ENCODE measurements at regions not wholly inside any gene's neighbourhood (a gene's known extent, or its start where the extent isn't known, plus 50 kb on each side); places are given as distances from the start of the nearest gene placed in this dataset.

DNA sequence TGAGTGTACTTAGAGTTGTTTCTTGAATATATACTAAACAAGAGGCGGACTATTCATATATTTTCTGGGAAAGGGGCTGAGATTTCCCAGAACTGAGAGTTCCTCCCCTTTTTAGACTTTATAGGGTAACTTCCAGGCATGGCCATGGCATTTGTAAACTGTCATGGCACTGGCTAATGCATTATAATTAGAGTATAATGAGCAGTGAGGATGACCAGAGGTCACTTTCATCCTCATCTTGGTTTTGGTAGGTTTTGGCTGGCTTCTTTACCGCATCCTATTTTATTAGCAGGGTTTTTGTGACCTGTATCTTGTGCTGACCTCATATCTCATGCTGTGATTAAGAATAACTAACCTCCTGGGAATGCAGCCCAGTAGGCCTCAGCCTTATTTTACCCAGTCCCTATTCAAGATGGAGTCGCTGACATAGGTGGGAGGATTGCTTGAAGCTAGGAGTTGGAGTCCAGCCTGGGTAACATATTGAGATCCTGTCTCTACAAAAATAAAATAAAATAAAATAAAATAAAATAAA, 91.4 kb downstream of the MOBP start:
- WGBS, 2 donors, result 93 to 97% methylated on average over 3 of the region's 3 CpGs
- no peaks in the 10 kb centered on the region for H3K27me3 ChIP-seq (ENCODE audit: control insufficient read depth in 3 of 3, insufficient read depth in 3 of 3, low read length in 2 of 3)
- no peak for DNase-seq
- H3K9me3 ChIP-seq (ENCODE audit: control insufficient read depth in 4 of 4, insufficient read depth in 3 of 4, low read length in 3 of 4), result peaks cover 0 to 2% (median 0%) of the 10 kb centered on the region in 4 donors
- no peak for ATAC-seq (ENCODE audit: insufficient read depth, low FRiP score)
- H3K4me3 ChIP-seq, result no peak overlapping the region
- no peaks in the 10 kb centered on the region for H3K4me1 ChIP-seq (ENCODE audit: control insufficient read depth in 5 of 5, insufficient read depth in 5 of 5, low read length in 5 of 5)
- no peaks in the 10 kb centered on the region for H3K36me3 ChIP-seq (ENCODE audit: control insufficient read depth in 4 of 4, insufficient read depth in 4 of 4, low read length in 4 of 4)
- no peak for TF ChIP-seq CTCF (IDR thresholded peaks at IDR 0.05; ENCODE audit: control extremely low read depth, extremely low read depth)
- no peak overlapping the region for H3K27ac ChIP-seq (ENCODE audit: low read depth in 1 of 2, low read length in 1 of 2)
- H3K9ac ChIP-seq (ENCODE audit: insufficient read depth in 1 of 2, low read length in 2 of 2), result no peak overlapping the region

DNA sequence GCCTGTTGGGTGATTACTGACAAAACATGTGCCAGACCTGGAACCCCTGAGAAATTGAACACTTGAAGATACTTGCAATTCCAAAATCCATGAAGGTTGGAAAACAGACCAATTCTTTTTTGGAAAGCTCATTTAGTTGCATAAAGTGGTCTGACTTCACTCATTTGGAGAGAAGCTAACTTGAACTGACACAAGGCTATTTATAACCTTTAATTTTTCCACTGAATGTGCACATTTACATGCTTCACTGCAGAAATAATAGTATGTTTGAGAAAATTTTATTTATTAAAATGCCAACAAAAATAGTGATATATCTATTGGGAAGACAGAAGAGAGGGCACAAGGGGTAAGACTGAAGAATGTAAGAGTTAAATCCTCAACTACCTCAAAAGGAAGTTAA, 92.1 kb downstream of the MOBP start:
- Histone ChIP-seq H3K27me3 (ENCODE audit: control insufficient read depth in 3 of 3, insufficient read depth in 3 of 3, low read length in 2 of 3) (no peaks in the 10 kb centered on the region), H3K4me3 (no peak overlapping the region), H3K27ac (ENCODE audit: low read depth in 1 of 2, low read length in 1 of 2) (no peak overlapping the region), H3K9me3 (ENCODE audit: control insufficient read depth in 4 of 4, insufficient read depth in 3 of 4, low read length in 3 of 4) (peaks cover 0 to 2% (median 0%) of the 10 kb centered on the region in 4 donors), H3K36me3 (ENCODE audit: control insufficient read depth in 4 of 4, insufficient read depth in 4 of 4, low read length in 4 of 4) (no peaks in the 10 kb centered on the region), H3K9ac (ENCODE audit: insufficient read depth in 1 of 2, low read length in 2 of 2) (no peak overlapping the region), H3K4me1 (ENCODE audit: control insufficient read depth in 5 of 5, insufficient read depth in 5 of 5, low read length in 5 of 5) (no peaks in the 10 kb centered on the region)
- DNase-seq (no peak), ATAC-seq (ENCODE audit: insufficient read depth, low FRiP score) (no peak)
- no peak for TF ChIP-seq CTCF (IDR thresholded peaks at IDR 0.05; ENCODE audit: control extremely low read depth, extremely low read depth)

DNA sequence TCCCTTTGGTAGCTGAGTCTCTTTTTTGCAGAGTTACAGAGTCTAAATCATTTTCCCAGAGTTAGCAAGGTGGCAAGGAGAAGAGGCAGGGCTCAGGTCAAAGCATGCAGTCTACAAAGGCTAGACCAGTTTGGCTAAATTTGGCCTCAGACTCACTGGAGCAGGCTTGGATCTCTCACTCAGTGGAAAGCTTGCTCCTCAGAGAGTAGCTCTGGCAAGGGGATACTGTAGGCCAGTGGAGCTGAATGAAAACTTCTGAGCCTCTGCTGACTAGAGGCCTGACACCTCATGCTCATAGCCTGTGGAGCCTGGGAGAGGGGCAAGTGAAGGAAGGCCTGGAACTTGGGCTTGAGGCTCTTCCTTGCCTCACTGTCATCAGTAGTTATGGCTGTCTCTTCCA, 101.0 kb downstream of the MOBP start:
- Histone ChIP-seq H3K27me3 (ENCODE audit: control insufficient read depth in 3 of 3, insufficient read depth in 3 of 3, low read length in 2 of 3) (no peaks in the 10 kb centered on the region), H3K9ac (ENCODE audit: insufficient read depth in 1 of 2, low read length in 2 of 2) (no peak overlapping the region), H3K36me3 (ENCODE audit: control insufficient read depth in 4 of 4, insufficient read depth in 4 of 4, low read length in 4 of 4) (no peaks in the 10 kb centered on the region), H3K9me3 (ENCODE audit: control insufficient read depth in 4 of 4, insufficient read depth in 3 of 4, low read length in 3 of 4) (no peaks in the 10 kb centered on the region), H3K4me3 (no peak overlapping the region), H3K4me1 (ENCODE audit: control insufficient read depth in 5 of 5, insufficient read depth in 5 of 5, low read length in 5 of 5) (no peaks in the 10 kb centered on the region), H3K27ac (ENCODE audit: low read depth in 1 of 2, low read length in 1 of 2) (no peak overlapping the region)
- DNase-seq (no peak), ATAC-seq (ENCODE audit: insufficient read depth, low FRiP score) (no peak)
- no peak for TF ChIP-seq CTCF (IDR thresholded peaks at IDR 0.05; ENCODE audit: control extremely low read depth, extremely low read depth)

DNA sequence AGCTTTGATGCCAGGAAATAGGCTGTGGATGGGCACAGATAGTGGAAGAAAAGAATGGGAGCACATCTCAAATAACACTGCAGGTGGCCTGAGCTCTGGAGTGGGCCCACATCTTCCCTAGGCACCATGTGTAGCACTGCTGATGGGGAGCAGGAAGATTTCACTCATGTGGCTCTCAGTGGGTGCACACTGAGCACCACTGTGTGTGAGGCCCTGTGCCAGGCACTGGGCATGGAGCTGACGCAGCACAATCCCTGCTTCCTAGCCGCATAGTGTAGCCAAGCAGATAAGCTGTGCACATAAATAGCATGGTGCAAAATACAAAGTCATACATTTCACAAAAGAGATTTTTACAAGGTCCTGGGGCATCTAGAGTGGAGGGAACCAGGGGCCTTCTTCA, 101.6 kb downstream of the MOBP start:
- no peak for TF ChIP-seq CTCF (IDR thresholded peaks at IDR 0.05; ENCODE audit: control extremely low read depth, extremely low read depth)
- Histone ChIP-seq H3K27me3 (ENCODE audit: control insufficient read depth in 3 of 3, insufficient read depth in 3 of 3, low read length in 2 of 3) (no peaks in the 10 kb centered on the region), H3K27ac (ENCODE audit: low read depth in 1 of 2, low read length in 1 of 2) (no peak overlapping the region), H3K4me3 (no peak overlapping the region), H3K9ac (ENCODE audit: insufficient read depth in 1 of 2, low read length in 2 of 2) (no peak overlapping the region), H3K4me1 (ENCODE audit: control insufficient read depth in 5 of 5, insufficient read depth in 5 of 5, low read length in 5 of 5) (no peaks in the 10 kb centered on the region), H3K36me3 (ENCODE audit: control insufficient read depth in 4 of 4, insufficient read depth in 4 of 4, low read length in 4 of 4) (no peaks in the 10 kb centered on the region), H3K9me3 (ENCODE audit: control insufficient read depth in 4 of 4, insufficient read depth in 3 of 4, low read length in 3 of 4) (no peaks in the 10 kb centered on the region)
- WGBS, 2 donors, result 92 to 97% methylated on average over 2 of the region's 2 CpGs
- ATAC-seq (ENCODE audit: insufficient read depth, low FRiP score) (no peak), DNase-seq (no peak)
